ENCODE measurements at regions not wholly inside any gene's neighbourhood (a gene's known extent, or its start where the extent isn't known, plus 50 kb on each side); places are given as distances from the start of the nearest gene placed in this dataset.

- DNase-seq (ENCODE audit: low read depth): no peak
Observed at GRCh38 chr13:44093607-44094564, 214.2 kb downstream of the LACC1 start.

GRCh38 chr13:44096901-44097300 is 217.2 kb downstream of the LACC1 start:
- no peak for DNase-seq (ENCODE audit: low read depth)

- DNase-seq (ENCODE audit: low read depth): no peak
Observed at GRCh38 chr13:44098559-44098958, 218.9 kb downstream of the LACC1 start.

GRCh38 chr13:44101347-44102083 is 221.8 kb downstream of the LACC1 start:
- no peak for DNase-seq (ENCODE audit: low read depth)

- no peak for DNase-seq (ENCODE audit: low read depth)
Observed at GRCh38 chr13:44103429-44104196, 223.9 kb downstream of the LACC1 start.

GRCh38 chr13:44104197-44104490 is 224.4 kb downstream of the LACC1 start:
- no peak for DNase-seq (ENCODE audit: low read depth)

GRCh38 chr13:44104969-44105368 is 225.3 kb downstream of the LACC1 start:
- DNase-seq (ENCODE audit: low read depth): no peak

GRCh38 chr13:44106266-44107152 is 226.8 kb downstream of the LACC1 start:
- DNase-seq (ENCODE audit: low read depth): no peak

GRCh38 chr13:44107357-44108121 is 227.8 kb downstream of the LACC1 start:
- DNase-seq (ENCODE audit: low read depth): no peak

- DNase-seq (ENCODE audit: low read depth): peak; percentile 42
Observed at GRCh38 chr13:44108331-44108858, 228.7 kb downstream of the LACC1 start.

- no peak for DNase-seq (ENCODE audit: low read depth)
Observed at GRCh38 chr13:44110091-44110621, 230.5 kb downstream of the LACC1 start.

GRCh38 chr13:44111701-44112100 is 232.0 kb downstream of the LACC1 start:
- no peak for DNase-seq (ENCODE audit: low read depth)

- DNase-seq (ENCODE audit: low read depth): no peak
Observed at GRCh38 chr13:44112700-44113329, 233.1 kb downstream of the LACC1 start.

GRCh38 chr13:44116562-44117332 is 237.0 kb downstream of the LACC1 start:
- DNase-seq (ENCODE audit: low read depth): no peak

GRCh38 chr13:44117351-44117750 is 237.6 kb downstream of the LACC1 start:
- peak; percentile 12 for DNase-seq (ENCODE audit: low read depth)

GRCh38 chr13:44117816-44118215 is 238.1 kb downstream of the LACC1 start:
- no peak for DNase-seq (ENCODE audit: low read depth)

GRCh38 chr13:44118881-44119280 is 239.2 kb downstream of the LACC1 start:
- no peak for DNase-seq (ENCODE audit: low read depth)

GRCh38 chr13:44120043-44120442 is 240.3 kb downstream of the LACC1 start:
- no peak for DNase-seq (ENCODE audit: low read depth)
